HG03469 (cell line): ENCODE measurements at regions not wholly inside any gene's neighbourhood (a gene's known extent, or its start where the extent isn't known, plus 50 kb on each side); places are given as distances from the start of the nearest gene placed in this dataset.
"Not testable (repeated sequence)": the region's sequence is repeated elsewhere in the genome, so short reads cannot be mapped to it uniquely, and the experiment has no call there.

Experiments used
- ATAC-seq: cut with Tn5 transposase; IDR thresholded peaks from one replicate; pipeline ENCODE4 v1.9.1; 2021; ENCODE audit warnings: mild to moderate bottlenecking, moderate library complexity, moderate number of reproducible peaks; ENCODE audit not compliant: unreplicated experiment

GRCh38 chr6:170213637-170214018, 77.2 kb downstream of the DLL1 start:
- not testable (repeated sequence) for ATAC-seq

- no peak for ATAC-seq
Observed at GRCh38 chr6:170212956-170213636, 77.8 kb downstream of the DLL1 start.

- no peak for ATAC-seq
Observed at GRCh38 chr6:170212051-170212756, 78.7 kb downstream of the DLL1 start.

GRCh38 chr6:170211404-170212025, 79.4 kb downstream of the DLL1 start:
- no peak for ATAC-seq

GRCh38 chr6:170210651-170211403, 80.1 kb downstream of the DLL1 start:
- no peak for ATAC-seq

- no peak for ATAC-seq
Observed at GRCh38 chr6:170210026-170210390, 80.9 kb downstream of the DLL1 start.

- no peak for ATAC-seq
Observed at GRCh38 chr6:170209354-170210025, 81.4 kb downstream of the DLL1 start.

- ATAC-seq, result no peak
Observed at GRCh38 chr6:170208651-170209353, 82.1 kb downstream of the DLL1 start.

- no peak for ATAC-seq
Observed at GRCh38 chr6:170208182-170208601, 82.7 kb downstream of the DLL1 start.

GRCh38 chr6:170207586-170208181, 83.2 kb downstream of the DLL1 start:
- ATAC-seq, result no peak

GRCh38 chr6:170206851-170207431, 83.9 kb downstream of the DLL1 start:
- no peak for ATAC-seq

- ATAC-seq, result no peak
Observed at GRCh38 chr6:170206317-170206621, 84.6 kb downstream of the DLL1 start.

GRCh38 chr6:170205534-170206316, 85.2 kb downstream of the DLL1 start:
- no peak for ATAC-seq

- no peak for ATAC-seq
Observed at GRCh38 chr6:170205126-170205525, 85.8 kb downstream of the DLL1 start.

GRCh38 chr6:170203212-170203611, 87.7 kb downstream of the DLL1 start:
- ATAC-seq, result no peak

- ATAC-seq, result no peak
Observed at GRCh38 chr6:170202416-170203135, 88.3 kb downstream of the DLL1 start.

- no peak for ATAC-seq
Observed at GRCh38 chr6:170201361-170201760, 89.5 kb downstream of the DLL1 start.

GRCh38 chr6:170200458-170200891, 90.4 kb downstream of the DLL1 start:
- no peak for ATAC-seq
